BE2C (cell line): ENCODE measurements at regions not wholly inside any gene's neighbourhood (a gene's known extent, or its start where the extent isn't known, plus 50 kb on each side); places are given as distances from the start of the nearest gene placed in this dataset.
A peak's percentile ranks its signal among the peaks of the same experiment; 100 is the strongest.

Experiments used
- DNase-seq: peaks from one replicate; pipeline ENCODE4 v3.0.0-alpha.2; 2020
- H3K27me3 ChIP-seq: fragments of 250-450 bp; sonication (Bioruptor Pico); 2 replicates; pipeline ENCODE4 v1.5.1; 2020; ENCODE audit warnings: mild to moderate bottlenecking
- H3K36me3 ChIP-seq: fragments of 250-450 bp; sonication (Bioruptor Pico); 2 replicates; pipeline ENCODE4 v1.5.1; 2020; ENCODE audit warnings: mild to moderate bottlenecking
- H3K4me1 ChIP-seq: fragments of 250-450 bp; sonication (Bioruptor Pico); 2 replicates; pipeline ENCODE4 v1.5.1; 2020
- H3K4me3 ChIP-seq: 2 replicates; pipeline ENCODE4 v1.5.1; 2011; ENCODE audit warnings: low read depth, low read length
- H3K9me3 ChIP-seq: fragments of 250-450 bp; sonication (Bioruptor Pico); 2 replicates; pipeline ENCODE4 v1.5.1; 2020
- CTCF ChIP-seq: IDR thresholded peaks from 2 replicates; pipeline ENCODE4 v1.5.1; 2012; ENCODE audit warnings: mild to moderate bottlenecking, low read depth, low read length

GRCh38 chr1:182735343-182735742 lies 51.0 kb upstream of the RGS8 start:
- no peak for DNase-seq
- 0 out of 2 replicates have a peak, but pooled peaks cover 4% of the 10 kb centered on the region for H3K9me3 ChIP-seq
- TF ChIP-seq CTCF: no peak

GRCh38 chr1:182739545-182739944 lies 50.0 kb upstream of the NPL start:
- H3K9me3 ChIP-seq: 0 out of 2 replicates have a peak, but pooled peaks cover 4% of the 10 kb centered on the region
- H3K4me3 ChIP-seq: no peak overlapping the region
- DNase-seq: peak; percentile 67
- no peaks in the 10 kb centered on the region for H3K27me3 ChIP-seq
- no peaks in the 10 kb centered on the region for H3K36me3 ChIP-seq
- peaks cover 18% of the 10 kb centered on the region for H3K4me1 ChIP-seq
- no peak for TF ChIP-seq CTCF

More at GRCh38 chr1:182735343-182735742, 51.0 kb upstream of the RGS8 start:
- no peaks in the 10 kb centered on the region for H3K36me3 ChIP-seq
- no peaks in the 10 kb centered on the region for H3K27me3 ChIP-seq
- no peak overlapping the region for H3K4me3 ChIP-seq
- H3K4me1 ChIP-seq: peaks cover 23% of the 10 kb centered on the region
